ENCODE measurements at regions not wholly inside any gene's neighbourhood (a gene's known extent, or its start where the extent isn't known, plus 50 kb on each side); places are given as distances from the start of the nearest gene placed in this dataset.
A peak's percentile ranks its signal among the peaks of the same experiment; 100 is the strongest.
"Not testable (repeated sequence)": the region's sequence is repeated elsewhere in the genome, so short reads cannot be mapped to it uniquely, and the experiment has no call there.

- DNase-seq (ENCODE audit: low spot score): peak; percentile 5
These were observed 305.0 kb downstream of the TYW1 start for GRCh38 chr7:67301667-67302066.

GRCh38 chr7:67302113-67303039, 305.7 kb downstream of the TYW1 start:
- peak; percentile 99 for DNase-seq (ENCODE audit: low spot score)

DNA sequence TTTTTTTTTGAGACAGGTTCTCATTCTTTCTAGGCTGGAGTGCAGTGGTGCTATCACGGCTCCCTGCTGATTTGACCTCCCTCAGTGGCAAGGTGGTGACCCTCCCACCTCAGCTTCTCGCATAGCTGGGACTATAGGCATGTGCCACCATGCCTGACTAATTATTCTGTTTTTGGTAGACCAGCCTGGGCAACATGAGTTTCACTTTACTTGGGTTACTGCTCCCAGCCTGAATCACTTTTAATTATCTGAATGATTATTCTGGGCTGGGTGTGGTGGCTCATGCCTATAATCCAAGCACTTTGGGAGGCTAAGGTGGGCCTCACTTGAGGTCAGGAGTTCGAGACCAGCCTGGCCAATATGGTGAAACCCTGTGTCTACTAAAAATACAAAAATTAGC, 308.2 kb downstream of the TYW1 start:
- DNase-seq (ENCODE audit: low spot score): peak; percentile 56

DNA sequence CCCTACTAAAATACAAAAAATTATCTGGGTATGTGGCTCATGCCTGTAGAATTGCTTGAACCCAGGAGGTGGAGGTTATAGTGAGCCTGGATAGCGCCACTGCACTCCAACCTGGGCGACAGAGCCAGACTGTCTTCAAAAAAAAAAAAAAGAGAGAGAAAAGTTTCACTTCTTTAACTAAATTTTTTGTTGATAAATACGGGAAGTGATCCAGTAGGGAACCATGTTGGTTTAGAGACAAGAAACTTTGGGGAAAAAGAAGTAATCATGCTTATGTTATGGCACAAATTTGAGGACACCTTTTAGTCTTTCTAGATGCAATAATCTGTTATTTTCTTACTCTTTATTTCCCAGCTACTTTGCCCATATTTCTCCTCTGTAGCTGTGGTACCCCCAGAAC, 309.7 kb downstream of the TYW1 start:
- DNase-seq (ENCODE audit: low spot score): no peak

DNA sequence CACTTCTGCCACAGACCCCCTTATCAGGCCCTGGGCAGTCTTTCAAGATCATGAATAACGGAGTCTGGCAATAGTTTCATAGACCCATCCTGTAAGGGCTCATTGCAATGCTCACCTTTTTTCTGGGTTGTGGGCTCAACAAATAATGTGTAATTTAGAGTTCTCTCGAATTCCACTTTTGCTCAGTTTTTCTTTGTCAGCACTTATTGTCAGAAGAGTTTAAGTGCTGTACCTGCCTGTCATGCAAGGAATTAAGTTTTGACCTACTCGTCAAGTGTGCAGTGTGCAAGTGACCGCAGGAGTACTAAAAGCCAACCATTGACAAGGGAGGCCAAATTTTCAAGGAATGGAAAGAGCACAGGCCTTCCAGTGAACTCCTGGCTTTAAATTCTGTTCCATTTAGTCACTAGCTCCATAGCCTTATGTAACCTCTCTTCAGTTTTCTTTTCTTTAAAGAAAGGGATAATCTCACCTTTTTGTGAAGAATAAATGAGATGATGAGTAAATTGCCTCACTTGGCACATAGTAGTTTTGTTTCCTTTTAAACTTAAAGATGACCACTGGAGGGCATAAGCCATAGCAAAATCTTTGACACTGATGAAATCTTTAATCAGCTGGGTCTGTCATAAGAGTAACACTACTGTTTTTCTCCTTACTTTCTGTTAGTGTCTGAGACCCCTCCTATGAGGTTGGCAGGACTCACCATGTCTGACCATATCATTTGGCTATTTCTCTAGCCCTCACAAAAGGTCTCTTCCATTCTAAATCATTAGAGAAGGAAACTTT, 313.3 kb downstream of the TYW1 start:
- no peak for DNase-seq (ENCODE audit: low spot score)

DNA sequence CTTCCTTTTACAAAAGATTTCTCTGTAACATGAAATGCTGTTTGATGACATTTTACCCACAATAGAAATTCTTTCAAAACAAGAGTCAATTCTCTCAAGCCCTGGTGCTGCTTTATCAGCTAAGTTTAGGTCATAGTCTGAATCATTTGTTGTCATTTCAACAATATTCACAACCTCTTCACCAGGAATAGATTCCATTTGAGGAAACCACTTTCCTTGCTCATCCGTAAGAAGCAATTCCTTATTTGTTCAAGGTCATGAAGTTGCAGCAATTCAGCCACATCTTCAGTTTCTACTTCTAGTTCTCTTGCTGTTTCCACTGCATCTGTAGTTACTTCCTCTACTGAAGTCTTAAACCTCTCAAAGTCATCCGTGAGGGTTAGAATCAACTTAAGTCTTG, 315.3 kb downstream of the TYW1 start:
- DNase-seq (ENCODE audit: low spot score): peak; percentile 25

GRCh38 chr7:67313213-67313612, 316.6 kb downstream of the TYW1 start:
- no peak for DNase-seq (ENCODE audit: low spot score)

GRCh38 chr7:67316902-67317301, 320.3 kb downstream of the TYW1 start:
- not testable (repeated sequence) for DNase-seq (ENCODE audit: low spot score)

DNA sequence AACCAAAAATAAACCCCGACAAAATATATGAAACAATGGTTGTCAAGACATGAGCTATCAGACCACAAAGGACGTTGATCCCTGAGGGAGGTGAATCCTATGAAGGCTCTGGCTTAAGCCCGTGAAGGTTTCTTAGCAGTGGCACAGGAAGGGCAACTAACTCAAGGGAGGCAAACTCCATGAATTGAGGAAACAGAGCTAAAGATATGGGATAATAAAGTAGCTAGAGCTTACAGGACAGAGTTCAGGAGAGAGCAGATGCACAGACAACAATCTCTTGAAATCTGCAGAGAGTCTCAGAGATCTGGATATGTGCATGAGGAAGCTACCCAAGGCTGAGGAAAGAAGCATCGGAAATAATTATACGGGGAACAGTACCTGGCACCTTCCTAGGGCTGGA, 331.6 kb downstream of the TYW1 start:
- DNase-seq (ENCODE audit: low spot score): not testable (repeated sequence)

GRCh38 chr7:67335165-67335564, 338.5 kb downstream of the TYW1 start:
- not testable (repeated sequence) for DNase-seq (ENCODE audit: low spot score)

- not testable (repeated sequence) for DNase-seq (ENCODE audit: low spot score)
These were observed 339.0 kb downstream of the TYW1 start for GRCh38 chr7:67335663-67336062.

- DNase-seq (ENCODE audit: low spot score): not testable (repeated sequence)
These were observed 341.9 kb downstream of the TYW1 start for GRCh38 chr7:67338545-67338944.

DNA sequence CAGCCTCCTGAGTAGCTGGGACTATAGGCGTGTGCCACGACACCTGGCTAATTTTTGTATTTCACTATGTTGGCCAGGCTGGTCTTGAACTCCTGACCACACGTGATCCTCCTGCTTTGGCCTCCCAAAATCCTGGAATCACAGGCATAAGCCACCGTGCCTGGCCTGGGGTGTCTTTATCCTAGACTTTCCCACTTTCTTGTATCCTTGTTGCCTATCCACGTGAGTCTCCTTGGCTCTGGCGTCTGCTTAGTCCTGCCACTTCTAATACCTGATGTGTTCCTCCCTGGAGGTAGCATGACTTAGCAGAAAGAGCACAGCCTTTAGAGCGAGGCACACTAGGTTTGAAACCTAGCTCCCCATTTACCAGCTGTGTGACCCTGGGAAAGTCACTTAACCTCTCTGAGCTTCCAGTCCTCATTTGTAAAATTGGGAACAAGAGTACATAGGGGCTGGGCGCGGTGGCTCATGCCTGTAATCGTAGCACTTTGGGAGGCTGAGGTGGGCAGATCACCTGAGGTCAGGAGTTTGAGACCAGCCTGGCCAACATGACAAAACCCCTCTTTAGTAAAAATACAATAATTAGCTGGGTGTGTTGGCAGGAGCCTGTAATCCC, 344.6 kb downstream of the TYW1 start:
- DNase-seq (ENCODE audit: low spot score): no peak

DNA sequence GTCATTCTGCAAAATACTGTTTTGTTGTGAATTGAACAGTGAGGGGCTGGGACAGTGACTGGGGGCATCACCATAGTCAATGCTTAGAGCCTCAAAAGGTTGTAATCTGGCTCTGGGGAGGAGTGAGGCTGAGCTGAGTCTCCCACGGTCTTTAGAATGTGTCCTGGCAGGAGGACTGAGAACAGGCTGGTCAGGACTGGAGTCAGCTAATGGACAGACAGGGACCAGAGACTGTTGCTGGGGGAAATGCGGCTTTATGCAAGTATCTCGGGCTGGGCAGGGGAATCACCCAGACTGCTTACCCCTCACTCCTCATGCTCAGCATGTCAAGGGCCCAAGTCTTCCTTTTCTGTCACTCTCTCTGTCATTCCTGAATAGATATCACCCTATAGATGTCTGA, 346.5 kb downstream of the TYW1 start:
- DNase-seq (ENCODE audit: low spot score): no peak

- no peak for DNase-seq (ENCODE audit: low spot score)
These were observed 346.9 kb downstream of the TYW1 start for GRCh38 chr7:67343572-67343971.

DNA sequence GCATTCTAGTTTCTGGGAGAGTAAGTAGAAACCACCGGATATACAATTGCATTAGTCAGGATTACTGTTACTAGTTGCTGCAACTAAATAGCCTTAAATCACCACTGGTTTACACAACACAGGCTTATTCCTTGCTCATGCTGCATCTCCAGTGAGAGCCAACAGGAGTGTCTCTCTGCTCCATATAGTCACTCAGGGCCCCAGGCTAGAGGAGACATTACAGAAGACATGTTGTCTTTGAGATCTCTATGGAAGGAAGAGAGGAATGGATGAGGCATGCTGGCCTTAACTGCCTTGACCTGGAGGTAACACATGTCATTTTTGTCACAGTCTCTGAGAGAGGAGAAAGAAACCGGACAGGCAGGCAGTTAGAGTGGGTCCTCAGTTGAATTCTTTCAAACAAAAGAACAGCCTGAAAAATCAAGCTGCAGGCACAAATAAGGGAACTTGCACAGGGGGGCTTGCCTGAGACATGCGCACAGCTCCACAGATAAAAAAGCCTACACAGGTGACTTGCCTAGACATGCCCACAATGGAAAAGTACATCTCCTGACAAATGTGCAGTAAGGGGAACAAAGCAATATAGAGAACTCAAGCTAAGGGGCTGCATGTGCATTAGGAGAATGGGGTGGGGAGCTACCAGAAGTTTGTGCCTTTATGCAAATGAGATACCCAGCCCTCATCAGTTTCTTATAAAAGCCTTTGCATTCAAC, 348.0 kb downstream of the TYW1 start:
- DNase-seq (ENCODE audit: low spot score): no peak

DNA sequence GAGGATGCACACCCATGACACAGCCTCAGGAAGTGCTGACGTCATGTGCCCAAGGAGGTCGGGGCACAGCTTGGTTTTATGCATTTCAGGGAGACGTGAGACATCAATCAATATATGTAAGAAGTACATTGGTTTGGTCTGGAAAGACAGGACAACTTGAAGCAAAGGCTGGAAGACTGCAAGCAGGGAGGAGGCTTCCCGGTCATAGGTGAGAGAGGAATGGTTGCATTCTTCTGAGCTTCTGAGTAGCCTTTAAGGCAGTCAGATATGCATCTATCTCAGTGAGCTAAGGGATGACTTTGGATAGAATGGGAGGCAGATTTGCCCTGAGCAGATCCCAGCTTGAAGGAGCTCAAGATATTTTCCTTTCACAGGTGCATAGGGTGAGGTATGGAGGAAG, 349.5 kb downstream of the TYW1 start:
- DNase-seq (ENCODE audit: low spot score): no peak

DNA sequence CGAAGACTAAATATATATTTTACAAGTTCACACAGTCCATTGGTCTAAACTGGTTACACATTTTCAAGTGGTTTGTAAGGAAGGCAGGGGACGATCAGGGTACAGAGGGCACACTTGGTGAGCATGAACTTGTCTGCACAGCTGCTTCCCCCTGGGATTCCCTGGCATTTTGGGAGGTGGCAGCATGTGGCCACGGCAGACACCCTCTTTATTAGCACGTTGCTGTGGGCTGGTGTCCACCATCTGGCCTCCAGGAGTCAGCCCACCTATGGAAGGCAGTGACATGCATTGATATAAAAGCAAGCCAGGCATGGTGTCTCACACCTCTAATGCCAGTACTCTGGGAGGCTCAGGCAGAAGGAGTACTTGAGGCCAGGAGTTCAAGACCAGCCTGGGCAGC, 350.2 kb downstream of the TYW1 start:
- DNase-seq (ENCODE audit: low spot score): no peak

GRCh38 chr7:67348171-67348570, 351.5 kb downstream of the TYW1 start:
- no peak for DNase-seq (ENCODE audit: low spot score)

GRCh38 chr7:67357653-67358052, 361.0 kb downstream of the TYW1 start:
- not testable (repeated sequence) for DNase-seq (ENCODE audit: low spot score)

DNA sequence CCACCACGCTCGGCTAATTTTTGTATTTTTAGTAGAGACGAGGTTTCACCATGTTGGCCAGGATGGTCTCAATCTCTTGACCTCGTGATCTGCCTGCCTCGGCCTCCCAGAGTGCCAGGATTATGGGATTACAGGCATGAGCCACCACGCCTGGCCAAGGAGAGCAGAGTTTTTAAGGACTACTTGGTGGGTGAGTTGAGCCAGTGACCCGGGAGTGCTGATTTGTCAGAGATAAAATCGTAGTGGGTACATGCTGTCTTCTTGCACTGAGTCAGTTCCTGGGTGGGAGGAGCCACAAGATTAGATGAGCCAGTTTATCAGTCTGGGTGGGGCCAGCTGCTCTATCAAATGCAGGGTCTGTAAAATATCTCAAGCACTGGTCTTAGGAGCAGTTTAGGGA, 361.7 kb downstream of the TYW1 start:
- not testable (repeated sequence) for DNase-seq (ENCODE audit: low spot score)

DNA sequence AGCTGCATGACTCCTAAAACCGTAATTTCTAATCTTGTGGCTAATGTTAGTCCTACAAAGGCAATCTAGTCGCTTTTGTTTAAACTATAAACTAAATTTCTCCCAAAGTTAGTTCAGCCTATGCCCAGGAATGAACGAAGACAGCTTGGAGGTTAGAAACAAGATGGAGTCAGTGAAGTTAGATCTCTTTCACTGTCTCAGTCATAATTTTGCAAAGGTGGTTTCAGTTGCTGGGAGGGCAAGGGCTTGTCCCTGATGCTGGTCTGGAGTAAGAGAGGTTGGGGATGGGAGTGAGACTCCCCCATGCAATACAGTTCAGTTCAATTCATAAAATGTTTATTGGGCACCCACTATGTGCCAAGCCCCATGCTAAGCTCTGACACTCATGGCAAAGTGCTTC, 362.1 kb downstream of the TYW1 start:
- not testable (repeated sequence) for DNase-seq (ENCODE audit: low spot score)

Data from kidney tubule cell (primary cell).